ENCODE measurements at regions not wholly inside any gene's neighbourhood (a gene's known extent, or its start where the extent isn't known, plus 50 kb on each side); places are given as distances from the start of the nearest gene placed in this dataset.

GRCh38 chr10:65235266-65235665 lies 1690.6 kb upstream of the LRRTM3 start:
- H4K20me1 ChIP-seq (ENCODE audit: insufficient read depth, low read length): no peaks in the 10 kb centered on the region
- ChIA-PET POLR2A (no interaction called here), CTCF (ENCODE audit: low intra/inter-chr PET ratio, low total read pairs) (no interaction called here)
- no peaks in the 10 kb centered on the region for H3K79me2 ChIP-seq (ENCODE audit: insufficient read depth, low read length)
- H3K9ac ChIP-seq (ENCODE audit: insufficient read depth, low read depth, low read length): no peak overlapping the region
- no peak overlapping the region for H3K4me3 ChIP-seq (replicated peaks in 1 of 3; ENCODE audit: insufficient read depth in 1 of 3, low read depth in 2 of 3, low read length in 3 of 3)
- TF ChIP-seq ZNF205 (CRISPR knock-in tag; IDR thresholded peaks at IDR 0.05): no peak
- TF ChIP-seq NR2F6 (IDR thresholded peaks at IDR 0.05): no peak
- TF ChIP-seq NR2F6 (CRISPR knock-in tag; IDR thresholded peaks at IDR 0.05): no peak
- no peak for TF ChIP-seq RBM39 (IDR thresholded peaks at IDR 0.05; ENCODE audit: low read depth, low read length, poor library complexity, severe bottlenecking)
- in situ Hi-C loops (cut with HindIII; ENCODE audit: extremely low pct_ligation_motif_present, low pct_unique_long_range_greater_than_20kb) (no loop called here), intact Hi-C loops (cut with micrococcal nuclease; ENCODE audit: unreplicated experiment) (no loop called here)
- no peaks in the 10 kb centered on the region for H3K4me1 ChIP-seq (ENCODE audit: insufficient read depth, low read length)
- H3K9me3 ChIP-seq (ENCODE audit: low read length): no peaks in the 10 kb centered on the region
- no peak overlapping the region for H3K4me2 ChIP-seq (ENCODE audit: low read depth, low read length)
- H3K27ac ChIP-seq (ENCODE audit: extremely low read length, insufficient read depth, low read length): no peak overlapping the region
- BruUV-seq (replicated peaks): no TSS peak
- 0% methylated on average over 2 of the region's 2 CpGs for WGBS (ENCODE audit: low lambda C conversion rate)
- no peak for FAIRE-seq
- H3K27me3 ChIP-seq (ENCODE audit: control insufficient read depth in 1 of 2, insufficient read depth in 2 of 2, low read length in 2 of 2): no peaks in the 10 kb centered on the region
- no peak for ATAC-seq
- H2AFZ ChIP-seq (ENCODE audit: low read length): no peak overlapping the region
- DNase-seq (ENCODE audit: low spot score): no peak
- no peaks in the 10 kb centered on the region for H3K36me3 ChIP-seq (replicated peaks in 1 of 2; ENCODE audit: control insufficient read depth in 1 of 2, insufficient read depth in 2 of 2, low read length in 2 of 2)

GRCh38 chr10:65235846-65236245 lies 1690.0 kb upstream of the LRRTM3 start:
- intact Hi-C loops (cut with micrococcal nuclease; ENCODE audit: unreplicated experiment): no loop called here
- H3K36me3 ChIP-seq (replicated peaks in 1 of 2; ENCODE audit: control insufficient read depth in 1 of 2, insufficient read depth in 2 of 2, low read length in 2 of 2): no peaks in the 10 kb centered on the region
- H4K20me1 ChIP-seq (ENCODE audit: insufficient read depth, low read length): no peaks in the 10 kb centered on the region

More at GRCh38 chr10:65235846-65236245, 1690.0 kb upstream of the LRRTM3 start:
- CTCF ChIA-PET (ENCODE audit: low intra/inter-chr PET ratio, low total read pairs): no interaction called here
- BruUV-seq (replicated peaks): no TSS peak
- no peaks in the 10 kb centered on the region for H3K4me1 ChIP-seq (ENCODE audit: insufficient read depth, low read length)
- no peak for ATAC-seq
- H3K79me2 ChIP-seq (ENCODE audit: insufficient read depth, low read length): no peaks in the 10 kb centered on the region
- no peaks in the 10 kb centered on the region for H3K27me3 ChIP-seq (ENCODE audit: control insufficient read depth in 1 of 2, insufficient read depth in 2 of 2, low read length in 2 of 2)
- no peak for TF ChIP-seq ZNF558 (CRISPR knock-in tag; IDR thresholded peaks at IDR 0.05; ENCODE audit: borderline replicate concordance)
- no peak for TF ChIP-seq ZNF788 (CRISPR knock-in tag; IDR thresholded peaks at IDR 0.05; ENCODE audit: borderline replicate concordance)
- TF ChIP-seq CEBPG (CRISPR knock-in tag; IDR thresholded peaks at IDR 0.05): no peak
- TF ChIP-seq ZNF331 (CRISPR knock-in tag; IDR thresholded peaks at IDR 0.05): no peak
- TF ChIP-seq GABPB1 (CRISPR knock-in tag; IDR thresholded peaks at IDR 0.05): no peak
- no peak for TF ChIP-seq NFKBIZ (CRISPR knock-in tag; IDR thresholded peaks at IDR 0.05)
- no peak for TF ChIP-seq CBX2 (IDR thresholded peaks at IDR 0.05; ENCODE audit: low read depth, low read length)
- no peak for TF ChIP-seq CBX2 (CRISPR knock-in tag; IDR thresholded peaks at IDR 0.05; ENCODE audit: low read depth)
- TF ChIP-seq ZNF772 (CRISPR knock-in tag; IDR thresholded peaks at IDR 0.05): no peak
- no peak for TF ChIP-seq U2AF2 (IDR thresholded peaks at IDR 0.05; ENCODE audit: low read depth, low read length)
- no peak for TF ChIP-seq ZNF646 (CRISPR knock-in tag; IDR thresholded peaks at IDR 0.05)
- TF ChIP-seq ZNF75D (CRISPR knock-in tag; IDR thresholded peaks at IDR 0.05; ENCODE audit: borderline replicate concordance): no peak
- H3K9me3 ChIP-seq (ENCODE audit: low read length): no peaks in the 10 kb centered on the region
- no peak for DNase-seq (ENCODE audit: low spot score)
- H2AFZ ChIP-seq (ENCODE audit: low read length): no peak overlapping the region
- FAIRE-seq: no peak
- H3K27ac ChIP-seq (ENCODE audit: extremely low read length, insufficient read depth, low read length): no peak overlapping the region
- POLR2A ChIA-PET: no interaction called here
- H3K4me2 ChIP-seq (ENCODE audit: low read depth, low read length): no peak overlapping the region
- in situ Hi-C loops (cut with HindIII; ENCODE audit: extremely low pct_ligation_motif_present, low pct_unique_long_range_greater_than_20kb): no loop called here
- 0% methylated on average over 2 of the region's 2 CpGs for WGBS (ENCODE audit: low lambda C conversion rate)
- H3K4me3 ChIP-seq (replicated peaks in 1 of 3; ENCODE audit: insufficient read depth in 1 of 3, low read depth in 2 of 3, low read length in 3 of 3): no peak overlapping the region
- H3K9ac ChIP-seq (ENCODE audit: insufficient read depth, low read depth, low read length): no peak overlapping the region

All from HepG2 (cell line).